SK-N-SH (cell line): ENCODE measurements at regions not wholly inside any gene's neighbourhood (a gene's known extent, or its start where the extent isn't known, plus 50 kb on each side); places are given as distances from the start of the nearest gene placed in this dataset.

Experiments
- CTCF ChIA-PET: fragments of 300-600, 350-600 bp; formaldehyde crosslinking; extraction: SDS; loops from one replicate; lab custom pipeline; 2021; lab: Yijun Ruan, JAX
- POLR2A ChIA-PET: fragments of 350-600 bp; sonication (Branson Sonifier 250); formaldehyde crosslinking; extraction: SDS; loops from one replicate; lab custom pipeline; 2020; ENCODE audit warnings: antibody characterized with exemption, inconsistent platforms; lab: Yijun Ruan, JAX
- DNase-seq: peaks from one replicate; pipeline ENCODE4 v3.0.0; 2012
- H2AFZ ChIP-seq: fragments of 200-600 bp; sonication (generic); 2 replicates; pipeline ENCODE4 v1.8.1; 2016; ENCODE audit warnings: antibody characterized with exemption, mild to moderate bottlenecking, low read depth
- H3F3A ChIP-seq: fragments of 200-600 bp; sonication (generic); replicated peaks from 2 replicates; pipeline ENCODE3; 2016; ENCODE audit warnings: antibody characterized with exemption, mild to moderate bottlenecking; ENCODE audit not compliant: insufficient read depth
- H3K27ac ChIP-seq, 2 experiments: fragments of 200-500 bp in 1 of 2; fragments of 200-600 bp in 1 of 2; sonication (Bioruptor generic) in 1 of 2; sonication (generic), shearing (Covaris generic) in 1 of 2; 2 replicates each; pipeline versions ENCODE4 v1.5.1 to v1.6.1; 2014 to 2016; ENCODE audit warnings: low read depth in 2 of 2, inconsistent platforms in 1 of 2, low read length in 1 of 2, mild to moderate bottlenecking in 1 of 2, mixed read lengths in 1 of 2
- H3K27me3 ChIP-seq: fragments of 200-600 bp; sonication (generic), shearing (Covaris generic); 2 replicates; pipeline ENCODE4 v1.6.1; 2016; ENCODE audit warnings: mixed run types; ENCODE audit not compliant: insufficient read depth
- H3K36me3 ChIP-seq, 2 experiments: fragments of 200-500 bp in 1 of 2; fragments of 200-600 bp in 1 of 2; sonication (Bioruptor generic) in 1 of 2; sonication (generic) in 1 of 2; replicated peaks in 1 of 2; 2 replicates each; pipeline versions ENCODE3 to v1.5.1; 2014 to 2016; ENCODE audit warnings: low read length in 1 of 2, mild to moderate bottlenecking in 1 of 2; ENCODE audit not compliant: insufficient read depth in 2 of 2, control insufficient read depth in 1 of 2
- H3K4me1 ChIP-seq, 2 experiments: fragments of 200-500 bp in 1 of 2; fragments of 200-600 bp in 1 of 2; sonication (Bioruptor generic) in 1 of 2; sonication (generic), shearing (Covaris generic) in 1 of 2; 2 replicates each; pipeline versions ENCODE4 v1.5.1 to v1.6.1; 2014 to 2016; ENCODE audit warnings: low read depth in 1 of 2, low read length in 1 of 2, mixed run types in 1 of 2; ENCODE audit not compliant: insufficient read depth in 2 of 2, control insufficient read depth in 1 of 2
- H3K4me2 ChIP-seq: fragments of 200-600 bp; sonication (generic), shearing (Covaris generic); 2 replicates; pipeline ENCODE4 v1.6.1; 2017; ENCODE audit warnings: mixed run types
- H3K4me3 ChIP-seq, 2 experiments: fragments of 200-500 bp in 1 of 2; fragments of 200-600 bp in 1 of 2; sonication (Bioruptor generic) in 1 of 2; sonication (generic), shearing (Covaris generic) in 1 of 2; 2 replicates each; pipeline versions ENCODE4 v1.5.1 to v1.8.1; 2014 to 2016; ENCODE audit warnings: low read depth in 2 of 2, inconsistent platforms in 1 of 2, low read length in 1 of 2, mild to moderate bottlenecking in 1 of 2, mixed read lengths in 1 of 2, moderate library complexity in 1 of 2
- H3K79me2 ChIP-seq: fragments of 200-600 bp; sonication (generic); 2 replicates; pipeline ENCODE4 v1.8.1; 2017; ENCODE audit warnings: mild to moderate bottlenecking; ENCODE audit not compliant: insufficient read depth
- H3K9ac ChIP-seq: fragments of 200-600 bp; sonication (generic); 2 replicates; pipeline ENCODE4 v1.6.1; 2017; ENCODE audit warnings: mixed run types
- H3K9me2 ChIP-seq: fragments of 200-600 bp; sonication (generic); 2 replicates; pipeline ENCODE4 v1.6.1; 2017; ENCODE audit warnings: mixed run types
- H3K9me3 ChIP-seq: fragments of 200-600 bp; sonication (generic); 2 replicates; pipeline ENCODE4 v1.6.1; 2017; ENCODE audit warnings: mixed run types, mild to moderate bottlenecking, moderate library complexity
- H4K20me1 ChIP-seq: fragments of 200-600 bp; sonication (generic); 2 replicates; pipeline ENCODE4 v1.6.1; 2017; ENCODE audit warnings: mild to moderate bottlenecking, mixed run types; ENCODE audit not compliant: insufficient read depth
- CTCF ChIP-seq: fragments of 200-600 bp; sonication (generic); IDR thresholded peaks from 2 replicates; pipeline ENCODE4 v1.6.1; 2017; ENCODE audit warnings: antibody characterized with exemption, mild to moderate bottlenecking, moderate library complexity
- ELF1 ChIP-seq: IDR thresholded peaks from 2 replicates; pipeline ENCODE4 v1.4.0; 2012
- FOXM1 ChIP-seq: IDR thresholded peaks from 2 replicates; pipeline ENCODE4 v1.4.0; 2012; ENCODE audit warnings: low read depth, mild to moderate bottlenecking
- GABPA ChIP-seq: IDR thresholded peaks from 2 replicates; pipeline ENCODE4 v1.4.0; 2012; ENCODE audit warnings: low read depth, mild to moderate bottlenecking
- JUND ChIP-seq: IDR thresholded peaks from 2 replicates; pipeline ENCODE4 v1.4.0; 2012
- MEF2A ChIP-seq: IDR thresholded peaks from 2 replicates; pipeline ENCODE4 v1.4.0; 2012; ENCODE audit warnings: low read depth, borderline replicate concordance
- MXI1 ChIP-seq: IDR thresholded peaks from 2 replicates; pipeline ENCODE4 v1.6.1; 2012; ENCODE audit warnings: mild to moderate bottlenecking, low read depth, low read length, improper control_type of control experiment
- RCOR1 ChIP-seq: fragments of 150-350 bp; IDR thresholded peaks from 2 replicates; pipeline ENCODE4 v1.6.1; 2017; ENCODE audit warnings: antibody characterized with exemption, low read length
- RFX5 ChIP-seq: IDR thresholded peaks from 2 replicates; pipeline ENCODE4 v1.6.1; 2012; ENCODE audit warnings: mild to moderate bottlenecking, improper control_type of control experiment, low read length
- RXRA ChIP-seq: IDR thresholded peaks from 2 replicates; pipeline ENCODE4 v1.4.0; 2012; ENCODE audit warnings: low read depth, mild to moderate bottlenecking, borderline replicate concordance
- SIN3A ChIP-seq: IDR thresholded peaks from 2 replicates; pipeline ENCODE4 v1.6.1; 2012; ENCODE audit warnings: low read depth, mild to moderate bottlenecking, low read length, moderate library complexity, borderline replicate concordance
- SMC3 ChIP-seq: IDR thresholded peaks from 2 replicates; pipeline ENCODE4 v1.6.1; 2012; ENCODE audit warnings: low read depth, low read length, improper control_type of control experiment
- TCF12 ChIP-seq: IDR thresholded peaks from 2 replicates; pipeline ENCODE4 v1.4.0; 2012
- USF1 ChIP-seq: IDR thresholded peaks from 2 replicates; pipeline ENCODE4 v1.4.0; 2012; ENCODE audit warnings: low read depth, borderline replicate concordance
- USF2 ChIP-seq: fragments of 150-350 bp; IDR thresholded peaks from 2 replicates; pipeline ENCODE4 v1.6.1; 2017; ENCODE audit warnings: antibody characterized with exemption, low read length, low read depth, borderline replicate concordance
- YY1 ChIP-seq: IDR thresholded peaks from 2 replicates; pipeline ENCODE4 v1.4.0; 2012; ENCODE audit warnings: low read depth, mild to moderate bottlenecking
- ZBTB33 ChIP-seq: IDR thresholded peaks from 2 replicates; pipeline ENCODE4 v1.4.0; 2012; ENCODE audit warnings: low read depth, borderline replicate concordance
- WGBS: methylation state at CpG from one replicate; pipeline ENCODE4 v1.1.6; 2017; ENCODE audit warnings: low lambda C conversion rate; 5-methylcytosine and 5-hydroxymethylcytosine counted together

- 2% methylated on average over 6 of the region's 6 CpGs for WGBS
- H3K9me2 ChIP-seq = no peaks in the 10 kb centered on the region
- H4K20me1 ChIP-seq = no peaks in the 10 kb centered on the region
- H3K27ac ChIP-seq = peak overlapping the region; percentile 28 to 33; a peak in 2 of 4 replicates
- H3F3A ChIP-seq = peaks cover 12% of the 10 kb centered on the region
- no peak for DNase-seq
- no peaks in the 10 kb centered on the region for H3K9me3 ChIP-seq
- no peaks in the 10 kb centered on the region for H3K27me3 ChIP-seq
- ChIA-PET CTCF (no interaction called here), POLR2A (no interaction called here)
- H3K4me1 ChIP-seq = no peaks in the 10 kb centered on the region
- H3K4me2 ChIP-seq = peak overlapping the region; percentile 57; the same call in 1 of the 2 replicates
- H3K4me3 ChIP-seq = peak overlapping the region in 1 of 2 experiments; percentile 37; a peak in 1 of 4 replicates
- TF ChIP-seq SMC3 (no peak), ZBTB33 (no peak), USF2 (no peak), MEF2A (no peak), JUND (no peak), ELF1 (no peak), SIN3A (no peak), MXI1 (no peak), CTCF (no peak), FOXM1 (no peak)
- no peak overlapping the region for H3K9ac ChIP-seq
- no peak overlapping the region for H2AFZ ChIP-seq
- no peaks in the 10 kb centered on the region for H3K36me3 ChIP-seq
- H3K79me2 ChIP-seq = no peaks in the 10 kb centered on the region; the same call in 1 of the 2 replicates
These were observed 126.5 kb downstream of the UTRN start for GRCh38 chr6:144411531-144412165.

GRCh38 chr6:144413418-144413817, 128.3 kb downstream of the UTRN start:
- no peaks in the 10 kb centered on the region for H4K20me1 ChIP-seq
- H3K9ac ChIP-seq = no peak overlapping the region
- 18% methylated on average over 4 of the region's 4 CpGs for WGBS
- H3K27me3 ChIP-seq = no peaks in the 10 kb centered on the region
- no peaks in the 10 kb centered on the region for H3K9me3 ChIP-seq
- no peaks in the 10 kb centered on the region for H3K9me2 ChIP-seq
- POLR2A ChIA-PET = no interaction called here
- no peak overlapping the region for H3K4me2 ChIP-seq
- CTCF ChIA-PET = no interaction called here
- no peaks in the 10 kb centered on the region for H3K36me3 ChIP-seq
- no peaks in the 10 kb centered on the region for H3K4me1 ChIP-seq
- H3K4me3 ChIP-seq = no peak overlapping the region
- TF ChIP-seq RFX5 (no peak), ZBTB33 (no peak), FOXM1 (no peak), GABPA (no peak), USF1 (no peak), RCOR1 (no peak), TCF12 (no peak), RXRA (no peak), YY1 (no peak), MXI1 (no peak), SIN3A (no peak)
- TF ChIP-seq, all 33 proteins: peak for 0
- no peak for DNase-seq
- Histone ChIP-seq H3K79me2 (peaks cover 6% of the 10 kb centered on the region), H3K27ac (no peak overlapping the region), H2AFZ (no peak overlapping the region), H3F3A (peaks cover 12% of the 10 kb centered on the region)
